GM19372 (cell line): ENCODE measurements at regions not wholly inside any gene's neighbourhood (a gene's known extent, or its start where the extent isn't known, plus 50 kb on each side); places are given as distances from the start of the nearest gene placed in this dataset.
"Not testable (repeated sequence)": the region's sequence is repeated elsewhere in the genome, so short reads cannot be mapped to it uniquely, and the experiment has no call there.

ENCODE experiments used
- ATAC-seq: cut with Tn5 transposase; IDR thresholded peaks from one replicate; pipeline ENCODE4 v1.9.1; 2021; ENCODE audit warnings: mild to moderate bottlenecking, low read depth, moderate library complexity; ENCODE audit not compliant: unreplicated experiment

- ATAC-seq, result no peak
These were observed 289.3 kb upstream of the MTPN start for GRCh38 chr7:136266457-136266856.

GRCh38 chr7:136264304-136264703, 287.1 kb upstream of the MTPN start:
- ATAC-seq, result not testable (repeated sequence)

- not testable (repeated sequence) for ATAC-seq
These were observed 286.1 kb upstream of the MTPN start for GRCh38 chr7:136263112-136263860.

GRCh38 chr7:136260591-136260990, 283.4 kb upstream of the MTPN start:
- ATAC-seq, result not testable (repeated sequence)

- ATAC-seq, result no peak
These were observed 281.9 kb upstream of the MTPN start for GRCh38 chr7:136259074-136259473.

GRCh38 chr7:136256491-136256890, 279.3 kb upstream of the MTPN start:
- ATAC-seq, result no peak

- no peak for ATAC-seq
These were observed 277.0 kb upstream of the MTPN start for GRCh38 chr7:136254148-136254547.

- no peak for ATAC-seq
These were observed 274.7 kb upstream of the MTPN start for GRCh38 chr7:136251826-136252225.

- no peak for ATAC-seq
These were observed 270.1 kb upstream of the MTPN start for GRCh38 chr7:136247211-136247610.

GRCh38 chr7:136245327-136246004, 268.3 kb upstream of the MTPN start:
- no peak for ATAC-seq

- ATAC-seq, result no peak
These were observed 256.9 kb upstream of the MTPN start for GRCh38 chr7:136234040-136234439.

GRCh38 chr7:136230210-136230609, 253.1 kb upstream of the MTPN start:
- ATAC-seq, result no peak

- ATAC-seq, result no peak
These were observed 252.6 kb upstream of the MTPN start for GRCh38 chr7:136229790-136230189.

GRCh38 chr7:136228171-136228570, 251.0 kb upstream of the MTPN start:
- no peak for ATAC-seq

GRCh38 chr7:136214356-136214755, 237.2 kb upstream of the MTPN start:
- ATAC-seq, result no peak

- no peak for ATAC-seq
These were observed 235.9 kb upstream of the MTPN start for GRCh38 chr7:136213012-136213411.

- no peak for ATAC-seq
These were observed 233.5 kb upstream of the MTPN start for GRCh38 chr7:136210664-136211063.

GRCh38 chr7:136210079-136210478, 232.9 kb upstream of the MTPN start:
- no peak for ATAC-seq

- ATAC-seq, result no peak
These were observed 228.8 kb upstream of the MTPN start for GRCh38 chr7:136205956-136206355.

GRCh38 chr7:136198168-136198567, 221.0 kb upstream of the MTPN start:
- ATAC-seq, result no peak

GRCh38 chr7:136194878-136195277, 217.7 kb upstream of the MTPN start:
- ATAC-seq, result no peak

GRCh38 chr7:136193940-136194339, 216.8 kb upstream of the MTPN start:
- ATAC-seq, result no peak
